B cell (primary cell): ENCODE measurements at regions not wholly inside any gene's neighbourhood (a gene's known extent, or its start where the extent isn't known, plus 50 kb on each side); places are given as distances from the start of the nearest gene placed in this dataset.

Experiments
- ATAC-seq: fragments of 200-7000 bp; cut with Tn5 transposase; one replicate; pipeline ENCODE4 v1.10.0; 2021; ENCODE audit warnings: low read depth, mild to moderate bottlenecking, moderate number of reproducible peaks, moderate library complexity
- CTCF ChIA-PET: fragments of 350-600 bp; sonication (Branson Sonifier 250); formaldehyde crosslinking; loops from one replicate; lab custom pipeline; 2021; ENCODE audit warnings: antibody characterized with exemption, inconsistent platforms; lab: Charles Lee
- POLR2A ChIA-PET: fragments of 350-600 bp; sonication (Branson Sonifier 250); formaldehyde crosslinking; loops from one replicate; lab custom pipeline; 2021; ENCODE audit warnings: antibody characterized with exemption; lab: Charles Lee
- DNase-seq: peaks from one replicate; pipeline ENCODE4 v3.0.0; 2013
- H2AFZ ChIP-seq: 2 replicates; pipeline ENCODE4 v1.6.1; 2012; ENCODE audit warnings: mild to moderate bottlenecking, low read depth, low read length; ENCODE audit not compliant: insufficient read depth, poor library complexity, severe bottlenecking
- H3K27ac ChIP-seq, 2 donors: 1 replicate in 1 of 2; 2 replicates in 1 of 2; pipeline ENCODE4 v1.5.1; 2012 to 2013; ENCODE audit warnings: low read length in 2 of 2, mild to moderate bottlenecking in 2 of 2, moderate library complexity in 1 of 2
- H3K27me3 ChIP-seq, 4 experiments: fragments of 200-600 bp in 1 of 4; sonication (generic) in 1 of 4; replicated peaks in 1 of 4; 1 replicate in 2 of 4; 2 replicates in 2 of 4; pipeline versions ENCODE4 v1.6.1 to v1.7.0; 2013 to 2016; ENCODE audit warnings: low read length in 3 of 4, mild to moderate bottlenecking in 2 of 4, mixed read lengths in 1 of 4, moderate library complexity in 1 of 4; ENCODE audit not compliant: insufficient read depth in 4 of 4, control insufficient read depth in 3 of 4; ENCODE audit errors: control extremely low read depth in 1 of 4
- H3K36me3 ChIP-seq, 2 experiments: replicated peaks in 1 of 2; 1 replicate in 1 of 2; 2 replicates in 1 of 2; pipeline versions ENCODE4 v1.6.1 to v1.7.1; 2013; ENCODE audit warnings: low read length in 1 of 2; ENCODE audit not compliant: insufficient read depth in 2 of 2, control insufficient read depth in 1 of 2; ENCODE audit errors: control extremely low read depth in 1 of 2, extremely low read depth in 1 of 2
- H3K4me1 ChIP-seq, 2 donors: fragments of 200-600 bp in 1 of 2; sonication (generic) in 1 of 2; 1 replicate in 1 of 2; 2 replicates in 1 of 2; pipeline versions ENCODE4 v1.5.1 to v1.6.1; 2013 to 2017; ENCODE audit warnings: low read length in 2 of 2; ENCODE audit not compliant: control insufficient read depth in 2 of 2, insufficient read depth in 2 of 2
- H3K4me2 ChIP-seq: replicated peaks from 2 replicates; pipeline ENCODE3; 2012; ENCODE audit warnings: mild to moderate bottlenecking, low read depth, low read length; ENCODE audit not compliant: poor library complexity, severe bottlenecking
- H3K4me3 ChIP-seq, 5 experiments: fragments of 200-600 bp in 1 of 5; sonication (generic) in 1 of 5; 1 replicate in 3 of 5; 2 replicates in 2 of 5; pipeline versions ENCODE4 v1.5.1 to v1.7.0; 2011 to 2016; ENCODE audit warnings: low read length in 4 of 5, mild to moderate bottlenecking in 4 of 5, low read depth in 2 of 5, control low read depth in 1 of 5, moderate library complexity in 1 of 5; ENCODE audit not compliant: insufficient read depth in 1 of 5; ENCODE audit errors: control extremely low read depth in 1 of 5, extremely low read depth in 1 of 5
- H3K79me2 ChIP-seq: fragments of 200-600 bp; sonication (generic); one replicate; pipeline ENCODE4 v1.6.0; 2016; ENCODE audit warnings: low read length; ENCODE audit not compliant: control insufficient read depth, insufficient read depth
- H3K9ac ChIP-seq: fragments of 200-600 bp; sonication (generic); 2 replicates; pipeline ENCODE4 v1.6.1; 2017; ENCODE audit warnings: mild to moderate bottlenecking, low read length, moderate library complexity
- H3K9me3 ChIP-seq, 3 donors: one replicate each; pipeline versions ENCODE4 v1.6.1 to v1.7.1; 2013; ENCODE audit warnings: low read length in 2 of 3; ENCODE audit not compliant: control insufficient read depth in 2 of 3, insufficient read depth in 1 of 3; ENCODE audit errors: control extremely low read depth in 1 of 3
- H4K20me1 ChIP-seq: 2 replicates; pipeline ENCODE4 v1.6.0; 2012; ENCODE audit warnings: mild to moderate bottlenecking, low read length; ENCODE audit not compliant: insufficient read depth, control insufficient read depth, poor library complexity, severe bottlenecking
- H3K27ac Mint-ChIP-seq: one replicate; pipeline ENCODE4 v1.8.0; 2021; ENCODE audit warnings: mixed read lengths
- H3K27me3 Mint-ChIP-seq: one replicate; pipeline ENCODE4 v1.8.0; 2021; ENCODE audit warnings: mixed read lengths
- H3K4me1 Mint-ChIP-seq: one replicate; pipeline ENCODE4 v1.8.0; 2021; ENCODE audit warnings: mixed read lengths
- H3K4me3 Mint-ChIP-seq: one replicate; pipeline ENCODE4 v1.8.0; 2021; ENCODE audit warnings: mixed read lengths
- H3K9me3 Mint-ChIP-seq: one replicate; pipeline ENCODE4 v1.8.0; 2022; ENCODE audit warnings: mixed read lengths; ENCODE audit not compliant: insufficient read depth
- CTCF ChIP-seq: fragments of 200-600 bp; IDR thresholded peaks from one replicate; pipeline ENCODE4 v1.8.0; 2022; ENCODE audit warnings: antibody characterized with exemption, mild to moderate bottlenecking
- EZH2 ChIP-seq: IDR thresholded peaks from 2 replicates; pipeline ENCODE4 v1.6.1; 2012; ENCODE audit warnings: borderline replicate concordance, low read depth, mild to moderate bottlenecking, moderate library complexity, low read length; ENCODE audit not compliant: insufficient read depth, poor library complexity, severe bottlenecking
- WGBS: methylation state at CpG from one replicate; pipeline ENCODE4 v1.1.5; 2013; ENCODE audit warnings: missing lambda C conversion rate; ENCODE audit not compliant: insufficient coverage; 5-methylcytosine and 5-hydroxymethylcytosine counted together
- intact Hi-C: fragments of 100-400 bp; cut with micrococcal nuclease; formaldehyde crosslinking; loops from one replicate; pipeline ENCODE4 v1.10.0; 2022

- H3K27ac ChIP-seq, result no peak overlapping the region
- ATAC-seq, result no peak
- TF ChIP-seq EZH2, result no peak
- TF ChIP-seq CTCF, result no peak
Measured at GRCh38 chr15:95432878-95433405, 897.6 kb upstream of the NR2F2 start.

GRCh38 chr15:95439922-95440376 is 890.6 kb upstream of the NR2F2 start:
- Histone ChIP-seq H3K27me3 (no peaks in the 10 kb centered on the region), H3K4me3 (no peak overlapping the region), H3K27ac (no peak overlapping the region), H3K79me2 (no peaks in the 10 kb centered on the region), H2AFZ (no peak overlapping the region), H3K9me3 (no peaks in the 10 kb centered on the region), H4K20me1 (no peaks in the 10 kb centered on the region), H3K4me2 (no peak overlapping the region), H3K36me3 (no peaks in the 10 kb centered on the region), H3K4me1 (no peaks in the 10 kb centered on the region), H3K9ac (no peak overlapping the region)
- Mint-ChIP-seq H3K4me3 (no peak overlapping the region), H3K27ac (no peak overlapping the region), H3K4me1 (no peaks in the 10 kb centered on the region), H3K27me3 (no peaks in the 10 kb centered on the region), H3K9me3 (no peaks in the 10 kb centered on the region)
- no peak for DNase-seq
- CTCF ChIA-PET, result no interaction called here
- no peak for TF ChIP-seq CTCF
- no peak for TF ChIP-seq EZH2
- POLR2A ChIA-PET, result no interaction called here
- WGBS, result no CpG with 5 or more reads among the region's 3 CpGs
- no peak for ATAC-seq
- intact Hi-C loops, result no loop called here

More at GRCh38 chr15:95432878-95433405, 897.6 kb upstream of the NR2F2 start:
- no peaks in the 10 kb centered on the region for H3K9me3 Mint-ChIP-seq
- Histone ChIP-seq H2AFZ (no peak overlapping the region), H3K27me3 (no peaks in the 10 kb centered on the region), H3K4me2 (no peak overlapping the region), H3K4me1 (no peaks in the 10 kb centered on the region), H3K9ac (no peak overlapping the region), H3K79me2 (no peaks in the 10 kb centered on the region), H4K20me1 (no peaks in the 10 kb centered on the region), H3K36me3 (no peaks in the 10 kb centered on the region), H3K9me3 (peaks cover 0 to 3% (median 0%) of the 10 kb centered on the region in 3 donors), H3K4me3 (no peak overlapping the region)
- no peaks in the 10 kb centered on the region for H3K4me1 Mint-ChIP-seq
- ChIA-PET POLR2A (no interaction called here), CTCF (no interaction called here)
- no peak overlapping the region for H3K27ac Mint-ChIP-seq
- no CpG with 5 or more reads among the region's 2 CpGs for WGBS
- DNase-seq, result no peak
- intact Hi-C loops, result no loop called here
- H3K27me3 Mint-ChIP-seq, result no peaks in the 10 kb centered on the region
- no peak overlapping the region for H3K4me3 Mint-ChIP-seq
